A673 (cell line): ENCODE measurements at regions not wholly inside any gene's neighbourhood (a gene's known extent, or its start where the extent isn't known, plus 50 kb on each side); places are given as distances from the start of the nearest gene placed in this dataset.
"Not testable (repeated sequence)": the region's sequence is repeated elsewhere in the genome, so short reads cannot be mapped to it uniquely, and the experiment has no call there.

Experiments
- BruUV-seq: library from RNA; stranded (reverse); fragments of 400-500 nt; replicated peaks from 2 replicates; lab custom pipeline; 2021; lab: Mats Ljungman, UMichigan
- CTCF ChIA-PET: fragments of 300-600 bp; sonication (Branson Sonifier 250); formaldehyde crosslinking; loops from one replicate; lab custom pipeline; 2022; ENCODE audit warnings: antibody characterized with exemption; lab: Charles Lee
- POLR2A ChIA-PET: fragments of 300-600 bp; sonication (Branson Sonifier 250); formaldehyde crosslinking; loops from one replicate; lab custom pipeline; 2022; ENCODE audit warnings: antibody characterized with exemption; ENCODE audit not compliant: low non-redundant PET; lab: Charles Lee
- DNase-seq: peaks from one replicate; pipeline ENCODE4 v3.0.0-alpha.2; 2015; ENCODE audit warnings: low spot score
- H3K27ac ChIP-seq: fragments of 200-600 bp; sonication (generic); 2 replicates; pipeline ENCODE4 v1.5.1; 2016; ENCODE audit warnings: mixed run types, low read depth, mild to moderate bottlenecking, mixed read lengths, antibody characterized with exemption, low read length; ENCODE audit not compliant: poor library complexity, severe bottlenecking
- H3K27me3 ChIP-seq: fragments of 200-600 bp; sonication (generic); replicated peaks from 2 replicates; pipeline ENCODE4 v1.6.1; 2017; ENCODE audit warnings: mixed run types, low read depth, mild to moderate bottlenecking, mixed read lengths, antibody characterized with exemption, low read length; ENCODE audit not compliant: insufficient read depth, poor library complexity
- H3K36me3 ChIP-seq: fragments of 200-600 bp; sonication (generic); 2 replicates; pipeline ENCODE4 v1.6.1; 2016; ENCODE audit warnings: mixed run types, mild to moderate bottlenecking, mixed read lengths, antibody characterized with exemption, low read length; ENCODE audit not compliant: insufficient read depth, poor library complexity, severe bottlenecking
- H3K4me1 ChIP-seq: fragments of 200-600 bp; sonication (generic); 2 replicates; pipeline ENCODE4 v1.6.1; 2017; ENCODE audit warnings: mixed run types, mild to moderate bottlenecking, mixed read lengths, antibody characterized with exemption, low read length; ENCODE audit not compliant: insufficient read depth, poor library complexity, severe bottlenecking
- H3K4me3 ChIP-seq: fragments of 200-600 bp; sonication (generic); 2 replicates; pipeline ENCODE4 v1.5.1; 2016; ENCODE audit warnings: low read depth, mixed run types, mild to moderate bottlenecking, mixed read lengths, low read length; ENCODE audit not compliant: poor library complexity, severe bottlenecking
- H3K9me3 ChIP-seq: fragments of 200-600 bp; sonication (generic); 2 replicates; pipeline ENCODE4 v1.6.1; 2016; ENCODE audit warnings: mixed run types, low read depth, mild to moderate bottlenecking, mixed read lengths, antibody characterized with exemption, low read length; ENCODE audit not compliant: poor library complexity, severe bottlenecking
- EZH2 ChIP-seq: fragments of 200-600 bp; sonication (generic); IDR thresholded peaks from 2 replicates; pipeline ENCODE4 v1.6.1; 2017; ENCODE audit warnings: borderline replicate concordance, low read depth, mild to moderate bottlenecking, mixed read lengths, antibody characterized with exemption, low read length; ENCODE audit not compliant: poor library complexity, severe bottlenecking
- intact Hi-C: fragments of 100-400 bp; cut with micrococcal nuclease; formaldehyde crosslinking; loops from one replicate; pipeline ENCODE4 v1.10.0; 2022; ENCODE audit not compliant: unreplicated experiment
- TF ChIP-seq, protein P1 (sequence below): fragments of 300-800, 200-600 bp; sonication (generic); conservative IDR thresholded peaks from 2 replicates; pipeline ENCODE4 v1.5.1; 2017; ENCODE audit warnings: low read depth, mild to moderate bottlenecking, antibody characterized with exemption, low read length, moderate library complexity, mixed read lengths

DNA sequence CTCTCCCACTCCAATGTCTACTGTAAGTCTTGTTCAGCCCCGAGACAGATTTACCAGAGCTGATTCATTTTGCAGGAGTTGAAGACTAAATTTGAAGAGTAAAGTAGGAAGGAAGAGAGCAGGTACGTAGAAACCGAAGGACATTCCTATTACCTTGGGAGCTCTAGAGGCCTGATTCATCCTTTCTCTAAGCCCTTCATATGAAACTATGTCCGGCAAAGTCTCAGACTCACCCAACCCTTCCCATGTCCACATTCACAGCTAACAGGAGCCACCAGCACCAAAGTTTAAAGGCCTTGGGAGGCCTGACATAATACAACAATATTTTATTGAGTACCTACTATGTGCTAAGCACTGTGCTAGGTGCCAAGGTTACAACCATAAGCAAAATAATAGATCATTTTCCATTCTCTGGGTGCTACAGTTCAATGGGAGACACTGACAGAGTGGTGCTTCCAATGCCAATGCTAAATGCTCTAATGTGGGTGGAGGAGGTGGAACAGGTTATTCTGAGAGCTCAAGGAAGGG is 86.6 kb downstream of the PHLDA1 start:
- no TSS peak for BruUV-seq
- TF ChIP-seq, protein P1, sequence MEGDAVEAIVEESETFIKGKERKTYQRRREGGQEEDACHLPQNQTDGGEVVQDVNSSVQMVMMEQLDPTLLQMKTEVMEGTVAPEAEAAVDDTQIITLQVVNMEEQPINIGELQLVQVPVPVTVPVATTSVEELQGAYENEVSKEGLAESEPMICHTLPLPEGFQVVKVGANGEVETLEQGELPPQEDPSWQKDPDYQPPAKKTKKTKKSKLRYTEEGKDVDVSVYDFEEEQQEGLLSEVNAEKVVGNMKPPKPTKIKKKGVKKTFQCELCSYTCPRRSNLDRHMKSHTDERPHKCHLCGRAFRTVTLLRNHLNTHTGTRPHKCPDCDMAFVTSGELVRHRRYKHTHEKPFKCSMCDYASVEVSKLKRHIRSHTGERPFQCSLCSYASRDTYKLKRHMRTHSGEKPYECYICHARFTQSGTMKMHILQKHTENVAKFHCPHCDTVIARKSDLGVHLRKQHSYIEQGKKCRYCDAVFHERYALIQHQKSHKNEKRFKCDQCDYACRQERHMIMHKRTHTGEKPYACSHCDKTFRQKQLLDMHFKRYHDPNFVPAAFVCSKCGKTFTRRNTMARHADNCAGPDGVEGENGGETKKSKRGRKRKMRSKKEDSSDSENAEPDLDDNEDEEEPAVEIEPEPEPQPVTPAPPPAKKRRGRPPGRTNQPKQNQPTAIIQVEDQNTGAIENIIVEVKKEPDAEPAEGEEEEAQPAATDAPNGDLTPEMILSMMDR: no peak
- TF ChIP-seq EZH2: no peak
- CTCF ChIA-PET: no interaction called here
- H3K27ac ChIP-seq: peak overlapping the region; percentile 71
- no peaks in the 10 kb centered on the region for H3K9me3 ChIP-seq
- no peak overlapping the region for H3K4me3 ChIP-seq
- H3K4me1 ChIP-seq: peaks cover 19% of the 10 kb centered on the region
- POLR2A ChIA-PET: interaction anchor here (0.5 to 0.6 kb wide), 2 partner anchors 10 to 325 kb away, joined by 4 to 5 read pairs; no protein-coding TSS in a partner anchor
- H3K27me3 ChIP-seq: no peaks in the 10 kb centered on the region
- no peaks in the 10 kb centered on the region for H3K36me3 ChIP-seq
- intact Hi-C loops: loop anchor here (5.0 kb wide), 2 partner anchors 32 to 87 kb away; partner anchors contain the start of gene PHLDA1
- DNase-seq: no peak

DNA sequence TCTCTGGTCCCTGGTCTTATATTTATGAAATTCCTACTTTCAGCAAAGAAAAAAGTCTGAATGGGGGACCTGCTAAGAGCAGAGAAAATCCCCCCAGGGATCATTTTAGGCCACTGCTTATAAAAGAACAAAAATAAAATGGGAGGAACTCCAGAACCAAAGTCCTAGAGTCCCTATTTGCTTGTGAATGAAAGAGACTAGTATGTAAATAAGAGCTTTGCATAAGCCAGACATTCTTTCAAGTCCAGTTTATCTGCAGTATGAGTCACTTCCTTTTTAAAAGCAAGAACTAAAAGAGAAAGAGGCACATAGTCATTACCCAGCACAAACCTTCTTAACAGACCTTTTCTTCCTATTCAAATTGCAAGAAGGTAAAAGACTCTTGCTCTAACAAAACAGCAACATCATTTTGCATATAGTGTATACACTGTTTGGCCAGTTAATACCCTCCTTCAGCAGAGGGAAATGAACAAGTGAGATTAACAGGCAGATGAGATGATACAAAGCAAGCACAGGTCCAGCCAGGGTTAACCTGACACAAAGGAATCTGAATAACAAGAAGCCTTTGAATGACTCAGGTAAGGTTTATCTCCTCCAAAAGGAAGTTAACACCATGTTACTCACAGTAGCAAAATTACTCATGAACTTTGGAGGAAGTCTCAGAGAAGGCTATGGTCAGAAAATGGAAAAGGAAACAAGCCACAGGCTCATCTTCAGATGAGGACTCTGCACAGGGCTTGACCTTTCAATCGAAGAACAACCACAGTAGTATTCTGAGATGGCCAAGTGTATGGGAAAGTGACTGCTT is 87.3 kb downstream of the PHLDA1 start:
- peak overlapping the region; percentile 71 for H3K27ac ChIP-seq
- CTCF ChIA-PET: no interaction called here
- peaks cover 19% of the 10 kb centered on the region for H3K4me1 ChIP-seq
- H3K9me3 ChIP-seq: no peaks in the 10 kb centered on the region
- intact Hi-C loops: loop anchor here (5.0 kb wide), 1 partner anchor 33 kb away; no protein-coding TSS in a partner anchor
- H3K27me3 ChIP-seq: no peaks in the 10 kb centered on the region
- POLR2A ChIA-PET: interaction anchor here (0.6 kb wide), 1 partner anchor 28 kb away, joined by 4 read pairs; no protein-coding TSS in a partner anchor
- DNase-seq: peak; percentile 91
- no TSS peak for BruUV-seq
- H3K36me3 ChIP-seq: no peaks in the 10 kb centered on the region
- H3K4me3 ChIP-seq: no peak overlapping the region
- TF ChIP-seq EZH2: no peak
- TF ChIP-seq, protein P1: no peak

DNA sequence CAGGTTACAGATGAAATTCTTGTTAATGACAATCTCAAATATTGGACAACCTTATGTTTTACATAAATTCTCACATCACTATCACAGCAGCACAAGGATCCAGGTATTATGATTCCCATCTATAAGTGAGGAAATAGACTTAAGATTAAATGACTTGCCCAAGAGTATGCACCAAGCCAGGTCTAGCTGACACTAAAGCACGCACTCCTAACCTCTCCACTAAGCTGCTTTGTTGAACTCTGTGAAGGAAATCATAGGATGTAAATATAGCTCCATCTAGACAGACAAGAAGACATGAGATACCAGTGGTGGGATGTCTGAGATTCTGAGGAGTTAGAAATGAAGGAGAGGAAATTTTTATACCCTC is 87.9 kb downstream of the PHLDA1 start:
- ChIA-PET CTCF (no interaction called here), POLR2A (interaction anchor here (0.6 kb wide), 1 partner anchor 29 kb away, joined by 4 read pairs; no protein-coding TSS in a partner anchor)
- H3K4me1 ChIP-seq: peaks cover 19% of the 10 kb centered on the region
- DNase-seq: no peak
- no peaks in the 10 kb centered on the region for H3K9me3 ChIP-seq
- peak overlapping the region; percentile 71 for H3K27ac ChIP-seq
- H3K4me3 ChIP-seq: no peak overlapping the region
- TF ChIP-seq, protein P1: no peak
- no peak for TF ChIP-seq EZH2
- no peaks in the 10 kb centered on the region for H3K27me3 ChIP-seq
- H3K36me3 ChIP-seq: no peaks in the 10 kb centered on the region
- intact Hi-C loops: loop anchor here (5.0 kb wide), 1 partner anchor 34 kb away; no protein-coding TSS in a partner anchor
- TSS peak; percentile 81 for BruUV-seq

DNA sequence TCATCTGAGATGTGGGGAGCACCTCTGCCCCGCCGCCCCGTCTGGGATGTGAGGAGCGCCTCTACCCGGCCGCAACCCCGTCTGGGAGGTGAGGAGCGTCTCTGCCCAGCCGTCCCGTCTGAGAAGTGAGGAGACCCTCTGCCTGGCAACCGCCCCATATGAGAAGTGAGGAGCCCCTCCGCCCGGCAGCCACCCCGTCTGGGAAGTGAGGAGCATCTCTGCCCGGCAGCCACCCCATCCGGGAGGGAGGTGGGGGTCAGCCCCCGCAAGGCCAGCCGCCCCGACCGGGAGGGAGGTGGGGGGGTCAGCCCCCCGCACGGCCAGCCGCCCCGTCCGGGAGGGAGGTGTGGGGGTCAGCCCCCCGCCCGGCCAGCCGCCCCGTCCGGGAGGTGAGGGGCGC is 89.9 kb downstream of the PHLDA1 start:
- CTCF ChIA-PET: not testable (repeated sequence)

More for the DNA sequence above, 89.9 kb downstream of the PHLDA1 start:
- POLR2A ChIA-PET, H3K27me3 ChIP-seq, H3K36me3 ChIP-seq, H3K9me3 ChIP-seq, H3K4me3 ChIP-seq, DNase-seq, H3K27ac ChIP-seq, BruUV-seq: not testable (repeated sequence)
- intact Hi-C loops: loop anchor here (5.0 kb wide), 1 partner anchor 36 kb away; no protein-coding TSS in a partner anchor
- peaks cover 19% of the 10 kb centered on the region for H3K4me1 ChIP-seq
